Psoas muscle (tissue), 7 donors: ENCODE measurements at regions not wholly inside any gene's neighbourhood (a gene's known extent, or its start where the extent isn't known, plus 50 kb on each side); places are given as distances from the start of the nearest gene placed in this dataset.

ENCODE experiments used
- ATAC-seq, 4 donors: fragments of 200-7000 bp; cut with Tn5 transposase; one replicate each; pipeline ENCODE4 v1.9.1; 2020; ENCODE audit warnings: moderate library complexity in 3 of 4, mild to moderate bottlenecking in 2 of 4
- DNase-seq, 2 donors: peaks; one replicate each; pipeline ENCODE4 v3.0.0-alpha.2; 2020
- H3K27ac ChIP-seq: fragments of 200-600 bp; one replicate; pipeline ENCODE4 v1.8.0; 2022
- H3K27me3 ChIP-seq, 3 donors: fragments of 200-600 bp in 1 of 3; one replicate each; pipeline versions ENCODE4 v1.6.1 to v1.8.0; 2013 to 2022; ENCODE audit warnings: low read length in 2 of 3, mild to moderate bottlenecking in 2 of 3, moderate library complexity in 1 of 3; ENCODE audit not compliant: insufficient read depth in 3 of 3
- H3K36me3 ChIP-seq, 2 donors: fragments of 200-600 bp in 1 of 2; one replicate each; pipeline versions ENCODE4 v1.6.1 to v1.8.0; 2013 to 2022; ENCODE audit warnings: low read depth in 1 of 2, mild to moderate bottlenecking in 1 of 2, moderate library complexity in 1 of 2; ENCODE audit not compliant: insufficient read depth in 1 of 2
- H3K4me1 ChIP-seq: fragments of 200-600 bp; one replicate; pipeline ENCODE4 v1.8.0; 2022
- H3K4me3 ChIP-seq: fragments of 200-600 bp; one replicate; pipeline ENCODE4 v1.8.0; 2022; ENCODE audit warnings: mild to moderate bottlenecking
- H3K9me3 ChIP-seq: fragments of 200-600 bp; one replicate; pipeline ENCODE4 v1.8.0; 2022
- WGBS, 3 donors: extraction: QIAGEN DNeasy Blood & Tissue Kit; methylation state at CpG; one replicate each; pipeline versions ENCODE4 v1.1.6 to v1.1.7; 2013; 5-methylcytosine and 5-hydroxymethylcytosine counted together
- intact Hi-C, 2 donors: fragments of 100-400 bp; cut with DNase I; formaldehyde crosslinking; loops; one replicate each; pipeline versions ENCODE4 v1.11.0 to v1.14.2; 2022
- TF ChIP-seq, protein P1 (sequence below): fragments of 200-600 bp; IDR thresholded peaks from one replicate; pipeline ENCODE4 v1.8.0; 2022; ENCODE audit warnings: antibody characterized with exemption
- donor health status: healthy with polysubstance abuse.
- donor health status: DM: no; HTN: no; CAD: no; lungs with moderate emphysema.
- donor health status: Bipolar disorder and iron deficiency.
- donor health status: healthy.
- donor health status: DM: yes; HTN: yes; CAD: no.
- donor health status: DM: no; HTN: no; CAD: no.
- donor health status: DM: yes; HTN: yes; CAD: no.

DNA sequence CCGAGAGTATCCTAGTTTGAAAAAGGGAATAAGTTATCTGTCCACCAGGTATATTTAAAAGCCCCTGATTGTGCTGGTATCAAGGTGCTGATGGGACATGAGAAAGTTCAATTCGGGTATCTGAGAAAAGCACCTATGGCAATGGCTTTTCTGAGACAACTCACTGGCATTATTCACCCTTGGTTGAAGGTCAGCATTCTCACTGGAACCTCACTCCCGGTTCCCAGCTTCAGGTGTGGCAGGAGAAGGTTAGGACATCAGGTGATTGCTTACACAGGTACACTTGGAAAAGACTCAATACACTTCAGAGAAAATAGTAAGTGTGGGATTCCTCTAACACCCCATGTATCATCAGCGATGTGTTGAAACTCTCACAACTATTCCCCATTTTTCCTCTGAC, 643.1 kb downstream of the INHBA start:
- Histone ChIP-seq H3K27ac (no peak overlapping the region), H3K4me3 (no peak overlapping the region), H3K9me3 (no peaks in the 10 kb centered on the region), H3K4me1 (no peaks in the 10 kb centered on the region), H3K27me3 (no peaks in the 10 kb centered on the region), H3K36me3 (no peaks in the 10 kb centered on the region)
- WGBS, 3 donors, result 78 to 88% (median 88%) methylated on average over 4 of the region's 4 CpGs
- intact Hi-C loops, result no loop called here
- ATAC-seq (no peak), DNase-seq (no peak)
- TF ChIP-seq, protein P1, sequence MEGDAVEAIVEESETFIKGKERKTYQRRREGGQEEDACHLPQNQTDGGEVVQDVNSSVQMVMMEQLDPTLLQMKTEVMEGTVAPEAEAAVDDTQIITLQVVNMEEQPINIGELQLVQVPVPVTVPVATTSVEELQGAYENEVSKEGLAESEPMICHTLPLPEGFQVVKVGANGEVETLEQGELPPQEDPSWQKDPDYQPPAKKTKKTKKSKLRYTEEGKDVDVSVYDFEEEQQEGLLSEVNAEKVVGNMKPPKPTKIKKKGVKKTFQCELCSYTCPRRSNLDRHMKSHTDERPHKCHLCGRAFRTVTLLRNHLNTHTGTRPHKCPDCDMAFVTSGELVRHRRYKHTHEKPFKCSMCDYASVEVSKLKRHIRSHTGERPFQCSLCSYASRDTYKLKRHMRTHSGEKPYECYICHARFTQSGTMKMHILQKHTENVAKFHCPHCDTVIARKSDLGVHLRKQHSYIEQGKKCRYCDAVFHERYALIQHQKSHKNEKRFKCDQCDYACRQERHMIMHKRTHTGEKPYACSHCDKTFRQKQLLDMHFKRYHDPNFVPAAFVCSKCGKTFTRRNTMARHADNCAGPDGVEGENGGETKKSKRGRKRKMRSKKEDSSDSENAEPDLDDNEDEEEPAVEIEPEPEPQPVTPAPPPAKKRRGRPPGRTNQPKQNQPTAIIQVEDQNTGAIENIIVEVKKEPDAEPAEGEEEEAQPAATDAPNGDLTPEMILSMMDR, result no peak

DNA sequence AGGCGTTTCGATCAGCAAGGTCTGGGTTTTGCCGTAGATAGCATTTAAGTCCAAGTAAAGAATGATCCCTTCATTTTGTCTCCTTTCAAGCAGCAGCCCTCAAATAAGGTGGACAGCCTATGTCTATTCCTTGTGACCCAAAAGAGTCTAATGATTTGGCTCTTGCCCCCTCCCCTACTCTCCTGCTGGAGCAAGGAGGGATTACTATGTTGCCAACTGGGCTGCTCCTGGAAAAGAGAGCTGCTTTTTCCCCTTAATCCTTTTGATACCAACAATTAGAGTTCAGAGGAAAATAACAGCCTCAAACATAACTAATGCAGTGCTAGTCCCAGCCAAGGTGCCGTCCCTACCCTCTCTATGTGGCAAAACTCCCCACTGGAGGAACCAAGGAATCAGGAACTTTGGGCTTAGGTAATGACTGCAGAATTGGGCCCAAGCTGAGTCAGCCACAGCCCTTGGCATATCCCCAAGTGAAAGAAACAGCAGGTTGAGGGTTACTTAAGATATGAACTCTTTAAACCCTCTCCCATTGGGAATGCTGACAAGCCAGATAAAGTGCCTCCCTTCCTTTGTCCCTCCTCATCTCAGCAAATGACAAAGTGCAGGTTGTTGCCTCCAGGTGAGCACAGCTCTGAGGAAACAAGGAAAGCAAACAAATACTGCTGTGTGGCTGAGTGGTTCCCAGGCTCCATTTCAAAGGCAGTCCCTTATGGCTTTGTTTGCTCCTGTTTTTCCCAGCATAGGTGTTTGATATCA, 643.7 kb downstream of the INHBA start:
- ATAC-seq, result no peak
- WGBS, 3 donors, result 86 to 90% (median 88%) methylated on average over 4 of the region's 4 CpGs

GRCh38 chr7:41054960-41055661, 647.8 kb downstream of the INHBA start:
- Histone ChIP-seq H3K9me3 (no peaks in the 10 kb centered on the region), H3K4me1 (no peaks in the 10 kb centered on the region), H3K27ac (no peak overlapping the region), H3K27me3 (no peaks in the 10 kb centered on the region), H3K36me3 (no peaks in the 10 kb centered on the region), H3K4me3 (no peak overlapping the region)
- TF ChIP-seq, protein P1, result no peak
- intact Hi-C loops, result no loop called here
- ATAC-seq (no peak), DNase-seq (no peak)
- WGBS, 3 donors, result 33 to 38% (median 35%) methylated on average over 11 of the region's 11 CpGs

More for the DNA sequence above, 643.7 kb downstream of the INHBA start:
- TF ChIP-seq, protein P1, result no peak
- Histone ChIP-seq H3K27me3 (no peaks in the 10 kb centered on the region), H3K36me3 (no peaks in the 10 kb centered on the region), H3K9me3 (no peaks in the 10 kb centered on the region), H3K4me3 (no peak overlapping the region), H3K4me1 (no peaks in the 10 kb centered on the region), H3K27ac (no peak overlapping the region)
- intact Hi-C loops, result no loop called here
- DNase-seq, result no peak

GRCh38 chr7:41053820-41054219, 649.1 kb downstream of the INHBA start:
- no peaks in the 10 kb centered on the region for H3K9me3 ChIP-seq
- TF ChIP-seq, protein P1, result no peak
- H3K4me3 ChIP-seq, result no peak overlapping the region
- no peak overlapping the region for H3K27ac ChIP-seq
- 88 to 94% (median 90%) methylated on average over 2 of the region's 2 CpGs for WGBS, 3 donors
- no peak for DNase-seq
- H3K27me3 ChIP-seq, result no peaks in the 10 kb centered on the region
- no peak for ATAC-seq
- H3K36me3 ChIP-seq, result no peaks in the 10 kb centered on the region
- no peaks in the 10 kb centered on the region for H3K4me1 ChIP-seq
- intact Hi-C loops, result no loop called here
